HG03565 (cell line): ENCODE measurements at regions not wholly inside any gene's neighbourhood (a gene's known extent, or its start where the extent isn't known, plus 50 kb on each side); places are given as distances from the start of the nearest gene placed in this dataset.

Experiments
- ATAC-seq: cut with Tn5 transposase; IDR thresholded peaks from one replicate; pipeline ENCODE4 v1.9.1; 2021; ENCODE audit warnings: mild to moderate bottlenecking, moderate library complexity; ENCODE audit not compliant: unreplicated experiment

GRCh38 chr13:47281991-47282390 is 385.1 kb upstream of the HTR2A start:
- ATAC-seq: no peak

GRCh38 chr13:47279920-47280319 is 383.1 kb upstream of the HTR2A start:
- ATAC-seq: no peak

GRCh38 chr13:47277774-47278173 is 380.9 kb upstream of the HTR2A start:
- ATAC-seq: no peak

GRCh38 chr13:47268270-47268669 is 371.4 kb upstream of the HTR2A start:
- no peak for ATAC-seq

GRCh38 chr13:47258384-47258783 is 361.5 kb upstream of the HTR2A start:
- no peak for ATAC-seq

- ATAC-seq: no peak
These were observed 359.8 kb upstream of the HTR2A start for GRCh38 chr13:47256618-47257017.

GRCh38 chr13:47252627-47253026 is 355.8 kb upstream of the HTR2A start:
- no peak for ATAC-seq

GRCh38 chr13:47251771-47252170 is 354.9 kb upstream of the HTR2A start:
- no peak for ATAC-seq

GRCh38 chr13:47250146-47250545 is 353.3 kb upstream of the HTR2A start:
- no peak for ATAC-seq

- ATAC-seq: no peak
These were observed 352.4 kb upstream of the HTR2A start for GRCh38 chr13:47249266-47249665.

- ATAC-seq: no peak
These were observed 344.6 kb upstream of the HTR2A start for GRCh38 chr13:47241446-47241845.

- no peak for ATAC-seq
These were observed 342.2 kb upstream of the HTR2A start for GRCh38 chr13:47239025-47239424.

GRCh38 chr13:47237571-47237970 is 340.7 kb upstream of the HTR2A start:
- ATAC-seq: no peak

- ATAC-seq: no peak
These were observed 336.9 kb upstream of the HTR2A start for GRCh38 chr13:47233734-47234133.

GRCh38 chr13:47232516-47232915 is 335.7 kb upstream of the HTR2A start:
- no peak for ATAC-seq

GRCh38 chr13:47230155-47230554 is 333.3 kb upstream of the HTR2A start:
- ATAC-seq: no peak

GRCh38 chr13:47226516-47226915 is 329.7 kb upstream of the HTR2A start:
- no peak for ATAC-seq

- no peak for ATAC-seq
These were observed 323.7 kb upstream of the HTR2A start for GRCh38 chr13:47220453-47221140.

- ATAC-seq: no peak
These were observed 321.8 kb upstream of the HTR2A start for GRCh38 chr13:47218611-47219010.

GRCh38 chr13:47216176-47216822 is 319.4 kb upstream of the HTR2A start:
- ATAC-seq: peak; percentile 70

GRCh38 chr13:47215736-47216135 is 318.9 kb upstream of the HTR2A start:
- no peak for ATAC-seq

- no peak for ATAC-seq
These were observed 316.2 kb upstream of the HTR2A start for GRCh38 chr13:47213047-47213446.

GRCh38 chr13:47211106-47211505 is 314.3 kb upstream of the HTR2A start:
- ATAC-seq: no peak
